ENCODE measurements at regions not wholly inside any gene's neighbourhood (a gene's known extent, or its start where the extent isn't known, plus 50 kb on each side); places are given as distances from the start of the nearest gene placed in this dataset.

DNA sequence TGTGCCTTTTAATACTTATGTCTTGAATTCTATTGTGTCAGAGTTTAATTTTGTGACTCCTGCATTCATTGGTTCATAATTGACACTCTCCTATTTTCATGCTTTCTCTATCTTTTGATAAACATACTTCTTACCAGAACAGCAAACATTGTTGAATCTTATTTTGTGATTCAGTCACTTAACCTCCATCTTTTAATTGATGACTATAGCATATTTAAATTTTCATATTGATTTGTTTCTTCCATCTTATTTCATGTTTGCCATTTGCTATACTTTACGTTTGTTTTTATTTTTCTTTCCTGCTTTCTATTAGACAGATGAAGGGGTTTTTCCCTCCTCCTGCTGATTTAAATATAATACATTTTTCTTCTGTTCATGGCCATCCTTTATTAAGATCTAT is 115.5 kb upstream of the FAM9A start:
- TF ChIP-seq, protein P1, sequence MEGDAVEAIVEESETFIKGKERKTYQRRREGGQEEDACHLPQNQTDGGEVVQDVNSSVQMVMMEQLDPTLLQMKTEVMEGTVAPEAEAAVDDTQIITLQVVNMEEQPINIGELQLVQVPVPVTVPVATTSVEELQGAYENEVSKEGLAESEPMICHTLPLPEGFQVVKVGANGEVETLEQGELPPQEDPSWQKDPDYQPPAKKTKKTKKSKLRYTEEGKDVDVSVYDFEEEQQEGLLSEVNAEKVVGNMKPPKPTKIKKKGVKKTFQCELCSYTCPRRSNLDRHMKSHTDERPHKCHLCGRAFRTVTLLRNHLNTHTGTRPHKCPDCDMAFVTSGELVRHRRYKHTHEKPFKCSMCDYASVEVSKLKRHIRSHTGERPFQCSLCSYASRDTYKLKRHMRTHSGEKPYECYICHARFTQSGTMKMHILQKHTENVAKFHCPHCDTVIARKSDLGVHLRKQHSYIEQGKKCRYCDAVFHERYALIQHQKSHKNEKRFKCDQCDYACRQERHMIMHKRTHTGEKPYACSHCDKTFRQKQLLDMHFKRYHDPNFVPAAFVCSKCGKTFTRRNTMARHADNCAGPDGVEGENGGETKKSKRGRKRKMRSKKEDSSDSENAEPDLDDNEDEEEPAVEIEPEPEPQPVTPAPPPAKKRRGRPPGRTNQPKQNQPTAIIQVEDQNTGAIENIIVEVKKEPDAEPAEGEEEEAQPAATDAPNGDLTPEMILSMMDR (IDR thresholded peaks at IDR 0.05), result no peak
- no peak for TF ChIP-seq EZH2phosphoT487 (IDR thresholded peaks at IDR 0.05)

Measured in neural progenitor cell (in vitro differentiated cells).